GM23338 (cell line): ENCODE measurements at regions not wholly inside any gene's neighbourhood (a gene's known extent, or its start where the extent isn't known, plus 50 kb on each side); places are given as distances from the start of the nearest gene placed in this dataset.
A peak's percentile ranks its signal among the peaks of the same experiment; 100 is the strongest.

Experiments used
- ATAC-seq: fragments of 200-7000 bp; cut with Tn5 transposase; 3 replicates; pipeline ENCODE4 v1.9.1; 2020
- DNase-seq: peaks from one replicate; pipeline ENCODE4 v3.0.0-alpha.2; 2015; ENCODE audit warnings: low spot score
- H2AFZ ChIP-seq: fragments of 200-600 bp; sonication (generic); 2 replicates; pipeline ENCODE4 v1.8.0; 2016; ENCODE audit warnings: antibody characterized with exemption, mild to moderate bottlenecking, moderate library complexity
- H3F3A ChIP-seq: fragments of 200-600 bp; sonication (generic); replicated peaks from 2 replicates; pipeline ENCODE4 v1.8.0; 2017; ENCODE audit warnings: antibody characterized with exemption, mixed run types, low read depth
- H3K27ac ChIP-seq: fragments of 200-600 bp; sonication (generic); 2 replicates; pipeline ENCODE4 v1.6.1; 2016; ENCODE audit warnings: low read depth
- H3K27me3 ChIP-seq: fragments of 200-600 bp; sonication (generic); 2 replicates; pipeline ENCODE4 v1.8.0; 2016; ENCODE audit warnings: mild to moderate bottlenecking, mixed run types, moderate library complexity; ENCODE audit not compliant: insufficient read depth
- H3K36me3 ChIP-seq: fragments of 200-600 bp; sonication (generic); 2 replicates; pipeline ENCODE4 v1.8.0; 2016; ENCODE audit warnings: mild to moderate bottlenecking; ENCODE audit not compliant: insufficient read depth
- H3K4me1 ChIP-seq: fragments of 200-600 bp; sonication (generic); 2 replicates; pipeline ENCODE4 v1.8.0; 2016; ENCODE audit warnings: mild to moderate bottlenecking, moderate library complexity; ENCODE audit not compliant: insufficient read depth
- H3K4me2 ChIP-seq: fragments of 200-600 bp; sonication (generic); 2 replicates; pipeline ENCODE4 v1.7.1; 2017; ENCODE audit warnings: mixed run types
- H3K4me3 ChIP-seq: fragments of 200-600 bp; sonication (generic); 2 replicates; pipeline ENCODE4 v1.6.1; 2016; ENCODE audit warnings: mixed run types
- H3K79me2 ChIP-seq: fragments of 200-600 bp; sonication (generic); replicated peaks from 2 replicates; pipeline ENCODE4 v1.8.0; 2017; ENCODE audit warnings: mild to moderate bottlenecking; ENCODE audit not compliant: insufficient read depth
- H3K9me2 ChIP-seq: fragments of 200-600 bp; sonication (generic); 2 replicates; pipeline ENCODE4 v1.8.0; 2017; ENCODE audit not compliant: insufficient read depth
- H4K20me1 ChIP-seq: fragments of 200-600 bp; sonication (generic); replicated peaks from 2 replicates; pipeline ENCODE4 v1.8.0; 2017; ENCODE audit warnings: mild to moderate bottlenecking; ENCODE audit not compliant: insufficient read depth
- H3K27ac Mint-ChIP-seq: 2 replicates; pipeline ENCODE4 v1.8.0; 2020; ENCODE audit warnings: inconsistent platforms, mild to moderate bottlenecking, moderate library complexity, mixed read lengths
- H3K27me3 Mint-ChIP-seq: 3 replicates; pipeline ENCODE4 v1.8.0; 2022; ENCODE audit warnings: low read depth, mild to moderate bottlenecking, moderate library complexity, mixed read lengths, inconsistent platforms; ENCODE audit not compliant: insufficient read depth, poor library complexity
- H3K36me3 Mint-ChIP-seq: 3 replicates; pipeline ENCODE4 v1.8.0; 2021; ENCODE audit warnings: low read depth, mild to moderate bottlenecking, inconsistent platforms, moderate library complexity, mixed read lengths
- H3K4me1 Mint-ChIP-seq: 3 replicates; pipeline ENCODE4 v1.8.0; 2020; ENCODE audit warnings: mild to moderate bottlenecking, inconsistent platforms, mixed read lengths
- H3K4me3 Mint-ChIP-seq: 3 replicates; pipeline ENCODE4 v1.8.0; 2021; ENCODE audit warnings: moderate library complexity, mild to moderate bottlenecking, inconsistent platforms, mixed read lengths
- H3K9me3 Mint-ChIP-seq: 3 replicates; pipeline ENCODE4 v1.8.0; 2020; ENCODE audit warnings: moderate library complexity, mild to moderate bottlenecking, inconsistent platforms, mixed read lengths
- CTCF ChIP-seq, 2 experiments: fragments of 200-600 bp in 1 of 2; sonication (generic) in 1 of 2; conservative IDR thresholded peaks; 2 replicates each; pipeline versions ENCODE4 v1.5.1 to v1.6.1; 2016 to 2017; ENCODE audit warnings: antibody characterized with exemption in 2 of 2, low read depth in 2 of 2, mild to moderate bottlenecking in 2 of 2, moderate library complexity in 1 of 2
- EZH2 ChIP-seq: fragments of 200-600 bp; sonication (generic); IDR thresholded peaks from one replicate; pipeline ENCODE4 v1.8.0; 2017; ENCODE audit warnings: antibody characterized with exemption, mild to moderate bottlenecking, low read depth; ENCODE audit not compliant: unreplicated experiment
- EZH2phosphoT487 ChIP-seq: fragments of 200-600 bp; sonication (generic); IDR thresholded peaks from one replicate; pipeline ENCODE4 v1.8.1; 2018; ENCODE audit warnings: antibody characterized with exemption; ENCODE audit not compliant: unreplicated experiment
- JUNB ChIP-seq: IDR thresholded peaks from one replicate; pipeline ENCODE4 v1.6.1; 2016; ENCODE audit warnings: antibody characterized with exemption; ENCODE audit not compliant: unreplicated experiment
- NANOG ChIP-seq: IDR thresholded peaks from 2 replicates; pipeline ENCODE4 v1.6.1; 2016; ENCODE audit warnings: antibody characterized with exemption, borderline replicate concordance
- POLR2AphosphoS5 ChIP-seq: IDR thresholded peaks from 2 replicates; pipeline ENCODE4 v1.6.1; 2016; ENCODE audit warnings: antibody characterized with exemption, low read depth
- ZNF462 ChIP-seq: fragments of 250-450 bp; sonication (Bioruptor Pico); IDR thresholded peaks from 2 replicates; pipeline ENCODE4 v1.5.0; 2020; ENCODE audit warnings: mild to moderate bottlenecking, moderate library complexity

- TF ChIP-seq ZNF462 (CRISPR knock-in tag), result no peak
- no peak for TF ChIP-seq NANOG
- TF ChIP-seq JUNB, result no peak
Observed at GRCh38 chrX:129238011-129238410, 285.3 kb downstream of the SMARCA1 start (continued).

GRCh38 chrX:129235903-129236302, 287.4 kb downstream of the SMARCA1 start:
- H3K27me3 ChIP-seq, result no peaks in the 10 kb centered on the region
- H4K20me1 ChIP-seq, result no peaks in the 10 kb centered on the region
- H3K4me3 ChIP-seq, result no peak overlapping the region
- H3K4me3 Mint-ChIP-seq, result no peak overlapping the region
- ATAC-seq (no peak; the same call in 2 of the 3 replicates), DNase-seq (peak; percentile 11)
- no peaks in the 10 kb centered on the region for H3K36me3 ChIP-seq
- 0 out of 3 replicates have a peak, but pooled peaks cover 5% of the 10 kb centered on the region for H3K4me1 Mint-ChIP-seq
- H2AFZ ChIP-seq, result no peak overlapping the region
- H3K9me3 Mint-ChIP-seq, result peaks cover 8% of the 10 kb centered on the region; the same call in 2 of the 3 replicates
- peaks cover 7% of the 10 kb centered on the region; the same call in 2 of the 3 replicates for H3K36me3 Mint-ChIP-seq
- no peaks in the 10 kb centered on the region for H3K79me2 ChIP-seq
- H3K4me2 ChIP-seq, result no peak overlapping the region
- H3K9me2 ChIP-seq, result no peaks in the 10 kb centered on the region
- no peaks in the 10 kb centered on the region for H3K27me3 Mint-ChIP-seq
- no peak overlapping the region for H3K27ac Mint-ChIP-seq
- no peak overlapping the region for H3K27ac ChIP-seq
- H3F3A ChIP-seq, result no peaks in the 10 kb centered on the region
- no peaks in the 10 kb centered on the region for H3K4me1 ChIP-seq
- TF ChIP-seq ZNF462 (CRISPR knock-in tag) (no peak), POLR2AphosphoS5 (no peak), JUNB (no peak), NANOG (no peak), CTCF (conservative IDR thresholded peaks at IDR 0.05; ENCODE audit: low read depth in 2 of 2) (peak; percentile 31 to 39), EZH2 (no peak), EZH2phosphoT487 (no peak)
